Prostate gland (tissue), 2 donors: ENCODE measurements at regions not wholly inside any gene's neighbourhood (a gene's known extent, or its start where the extent isn't known, plus 50 kb on each side); places are given as distances from the start of the nearest gene placed in this dataset.

ENCODE experiments used
- DNase-seq: peaks from one replicate; pipeline ENCODE4 v3.0.0-alpha.2; 2019; ENCODE audit warnings: low spot score
- H3K27ac ChIP-seq, 2 donors: fragments of 200-600 bp; sonication (generic); 2 replicates each; pipeline ENCODE4 v1.5.1; 2017 to 2019
- H3K27me3 ChIP-seq: fragments of 200-600 bp; sonication (generic); replicated peaks from 2 replicates; pipeline ENCODE4 v1.5.1; 2019; ENCODE audit not compliant: insufficient read depth
- H3K36me3 ChIP-seq, 2 donors: fragments of 200-600 bp; sonication (generic); 1 replicate in 1 of 2; 2 replicates in 1 of 2; pipeline versions ENCODE4 v1.5.1 to v1.8.1; 2017 to 2019
- H3K4me1 ChIP-seq: fragments of 200-600 bp; sonication (generic); replicated peaks from 2 replicates; pipeline ENCODE4 v1.5.1; 2019
- H3K4me3 ChIP-seq, 2 donors: fragments of 200-600 bp; sonication (generic); 2 replicates each; pipeline ENCODE4 v1.5.1; 2017 to 2019
- H3K9me3 ChIP-seq: fragments of 200-600 bp; sonication (generic); 2 replicates; pipeline ENCODE4 v1.5.1; 2017
- CTCF ChIP-seq, 4 experiments: fragments of 200-600 bp in 2 of 4; fragments of 450-650 bp in 2 of 4; sonication (generic) in 2 of 4; IDR thresholded peaks; 1 replicate in 3 of 4; 2 replicates in 1 of 4; pipeline ENCODE4 v1.5.1; 2016 to 2019; ENCODE audit warnings: antibody characterized with exemption in 4 of 4, mild to moderate bottlenecking in 2 of 4, moderate library complexity in 2 of 4
- POLR2A ChIP-seq: fragments of 450-650 bp; IDR thresholded peaks from one replicate; pipeline ENCODE4 v1.6.1; 2016; ENCODE audit warnings: antibody characterized with exemption, mild to moderate bottlenecking
- POLR2AphosphoS5 ChIP-seq: sonication (generic); formaldehyde crosslinking; IDR thresholded peaks from one replicate; pipeline ENCODE4 v1.6.1; 2017; ENCODE audit warnings: antibody characterized with exemption
- WGBS: methylation state at CpG from one replicate; pipeline ENCODE4 v1.1.5; 2018; 5-methylcytosine and 5-hydroxymethylcytosine counted together
- intact Hi-C: fragments of 100-400 bp; cut with DNase I; formaldehyde crosslinking; loops from one replicate; pipeline ENCODE4 v1.14.2; 2022

DNA sequence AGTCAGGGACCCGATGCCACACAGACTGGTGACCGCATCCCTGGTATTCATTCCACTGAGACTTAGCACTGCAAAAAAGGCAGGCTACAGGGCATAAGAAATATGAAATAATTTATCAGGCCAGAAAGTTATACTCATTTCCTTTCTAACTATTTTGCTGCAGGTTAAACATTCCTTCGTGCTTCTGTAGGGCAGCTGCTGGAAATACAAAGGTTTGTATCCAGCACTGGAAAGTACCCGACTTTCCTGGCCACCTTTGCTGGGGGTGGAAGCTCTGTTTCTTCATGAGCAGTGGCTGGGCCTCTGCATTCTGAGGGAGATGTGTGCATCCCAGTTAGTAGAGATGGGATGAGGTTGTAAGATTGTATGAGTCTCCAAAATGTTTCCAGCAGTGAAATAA lies 478.6 kb upstream of the WWC1 start:
- intact Hi-C loops, result no loop called here
- no peak for DNase-seq
- Histone ChIP-seq H3K27me3 (no peaks in the 10 kb centered on the region), H3K4me1 (no peaks in the 10 kb centered on the region), H3K9me3 (no peaks in the 10 kb centered on the region), H3K36me3 (no peaks in the 10 kb centered on the region), H3K4me3 (no peak overlapping the region), H3K27ac (no peak overlapping the region)
- TF ChIP-seq POLR2AphosphoS5 (no peak), CTCF (IDR thresholded peaks at IDR 0.05) (no peak), POLR2A (no peak)
- 80% methylated on average over 4 of the region's 4 CpGs for WGBS

DNA sequence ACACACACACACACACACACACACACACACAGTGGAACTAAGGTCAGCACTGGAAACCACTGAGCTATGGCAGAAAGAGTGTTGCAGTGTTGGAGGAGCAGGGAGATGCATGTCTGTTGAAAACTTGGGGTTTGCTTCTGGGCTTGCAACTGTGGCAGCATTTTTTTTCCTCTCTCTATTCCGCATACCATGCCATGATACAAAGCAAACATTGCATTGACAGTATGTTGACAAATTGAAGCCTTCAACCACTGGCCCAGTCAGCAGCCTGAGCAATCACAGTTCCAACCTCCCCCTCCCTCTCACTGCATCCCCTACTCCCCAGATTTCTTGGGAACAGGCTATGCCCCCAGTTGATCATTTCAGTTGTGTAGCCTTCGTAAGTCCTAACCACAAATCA lies 478.1 kb upstream of the WWC1 start:
- no peak for TF ChIP-seq POLR2A
- TF ChIP-seq CTCF (IDR thresholded peaks at IDR 0.05), result no peak
- Histone ChIP-seq H3K27me3 (no peaks in the 10 kb centered on the region), H3K9me3 (no peaks in the 10 kb centered on the region), H3K27ac (no peak overlapping the region), H3K4me1 (no peaks in the 10 kb centered on the region), H3K4me3 (no peak overlapping the region), H3K36me3 (no peaks in the 10 kb centered on the region)
- no peak for DNase-seq
- WGBS, result 74% methylated on average over 2 of the region's 2 CpGs
- intact Hi-C loops, result no loop called here

GRCh38 chr5:167814040-167814439 lies 477.4 kb upstream of the WWC1 start:
- WGBS, result 87% methylated on average over 6 of the region's 6 CpGs
- intact Hi-C loops, result no loop called here
- no peak for DNase-seq

DNA sequence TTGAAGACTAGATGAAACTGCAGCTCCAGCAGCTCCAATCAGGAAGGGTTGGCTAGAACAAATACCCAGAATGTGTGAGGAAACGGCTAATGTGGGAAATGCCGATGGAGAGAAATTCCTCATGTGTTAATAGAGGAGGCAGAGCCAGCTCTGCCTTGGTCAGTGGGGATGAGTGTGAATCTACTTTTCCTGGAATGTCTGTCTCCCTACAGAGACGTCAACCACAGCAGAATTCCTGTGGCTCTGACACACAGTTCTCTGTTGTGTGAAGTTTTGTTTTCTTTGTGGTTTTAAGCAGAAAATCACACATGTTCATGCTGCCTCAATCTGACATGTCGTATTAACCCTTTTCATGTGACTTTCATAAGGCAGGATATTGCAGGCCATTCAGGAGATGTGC lies 476.6 kb upstream of the WWC1 start:
- Histone ChIP-seq H3K4me3 (no peak overlapping the region), H3K4me1 (no peaks in the 10 kb centered on the region), H3K27ac (no peak overlapping the region), H3K27me3 (no peaks in the 10 kb centered on the region), H3K36me3 (no peaks in the 10 kb centered on the region), H3K9me3 (no peaks in the 10 kb centered on the region)
- DNase-seq, result no peak
- intact Hi-C loops, result no loop called here
- 74% methylated on average over 4 of the region's 4 CpGs for WGBS
- no peak for TF ChIP-seq CTCF (IDR thresholded peaks at IDR 0.05)
- TF ChIP-seq POLR2AphosphoS5, result no peak
- no peak for TF ChIP-seq POLR2A

More at GRCh38 chr5:167814040-167814439, 477.4 kb upstream of the WWC1 start:
- H3K4me3 ChIP-seq, result no peak overlapping the region
- no peaks in the 10 kb centered on the region for H3K4me1 ChIP-seq
- H3K27ac ChIP-seq, result no peak overlapping the region
- no peaks in the 10 kb centered on the region for H3K9me3 ChIP-seq
- H3K36me3 ChIP-seq, result no peaks in the 10 kb centered on the region
- TF ChIP-seq POLR2A (no peak), POLR2AphosphoS5 (no peak), CTCF (IDR thresholded peaks at IDR 0.05) (no peak)
- H3K27me3 ChIP-seq, result no peaks in the 10 kb centered on the region

DNA sequence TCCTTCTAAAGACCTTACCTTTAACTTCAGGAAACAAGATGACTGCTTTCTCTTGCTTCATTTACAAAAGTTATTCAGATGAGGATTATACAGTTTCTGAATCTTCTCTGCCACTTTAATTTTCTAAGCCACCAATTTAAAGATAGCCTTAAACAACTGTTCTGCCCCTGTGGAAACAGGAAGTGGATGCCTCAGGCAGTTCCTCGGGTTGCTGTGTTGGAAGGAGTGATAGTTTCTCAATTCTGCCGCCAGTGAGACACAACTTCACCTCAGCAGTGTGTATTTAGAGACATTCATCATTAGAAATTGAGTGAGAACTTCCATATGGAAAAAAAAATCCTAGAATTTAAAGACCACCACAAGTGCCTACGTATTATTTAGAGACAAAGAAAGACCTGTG lies 475.1 kb upstream of the WWC1 start:
- no peak overlapping the region for H3K4me3 ChIP-seq
- 57% methylated on average over 3 of the region's 3 CpGs for WGBS
- intact Hi-C loops, result no loop called here
- no peaks in the 10 kb centered on the region for H3K36me3 ChIP-seq
- no peak overlapping the region for H3K27ac ChIP-seq
- no peaks in the 10 kb centered on the region for H3K9me3 ChIP-seq
- no peak for DNase-seq
- TF ChIP-seq CTCF (IDR thresholded peaks at IDR 0.05), result no peak
- no peak for TF ChIP-seq POLR2AphosphoS5
- no peak for TF ChIP-seq POLR2A
- H3K4me1 ChIP-seq, result no peaks in the 10 kb centered on the region
- H3K27me3 ChIP-seq, result no peaks in the 10 kb centered on the region
